ENCODE measurements at regions not wholly inside any gene's neighbourhood (a gene's known extent, or its start where the extent isn't known, plus 50 kb on each side); places are given as distances from the start of the nearest gene placed in this dataset.

DNA sequence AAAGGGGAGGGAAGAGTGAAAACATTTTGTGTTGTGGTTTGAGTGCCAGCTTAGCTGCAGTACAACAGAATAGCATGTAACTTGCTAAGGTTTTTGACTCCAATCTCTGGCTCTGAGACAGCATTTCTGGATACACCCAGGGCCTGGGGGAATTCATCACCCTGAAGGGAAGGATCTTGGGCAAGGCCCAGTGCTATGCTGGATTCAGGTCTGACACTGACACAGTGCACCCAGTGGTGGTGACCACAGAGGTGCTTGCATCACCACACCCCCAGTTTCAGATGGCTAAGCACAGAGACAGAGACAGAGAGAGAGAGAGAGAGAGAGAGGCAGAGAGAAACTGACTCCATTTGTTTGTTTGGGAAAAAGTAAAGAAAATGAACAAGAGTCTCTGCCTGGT, 74.1 kb upstream of the KBTBD8 start:
- TF ChIP-seq CTCF (IDR thresholded peaks at IDR 0.05; ENCODE audit: low read length): no peak
- no peak for TF ChIP-seq EZH2 (IDR thresholded peaks at IDR 0.05; ENCODE audit: borderline replicate concordance, low read length)
